WTC11 (cell line): ENCODE measurements at regions not wholly inside any gene's neighbourhood (a gene's known extent, or its start where the extent isn't known, plus 50 kb on each side); places are given as distances from the start of the nearest gene placed in this dataset.

Experiments
- TF ChIP-seq, protein P1 (sequence below): sonication (generic); formaldehyde crosslinking; IDR thresholded peaks from 2 replicates; pipeline ENCODE4 v1.8.0; 2022; ENCODE audit warnings: mild to moderate bottlenecking, missing genetic modification reagents
- TF ChIP-seq, protein P2 (sequence below): sonication (generic); formaldehyde crosslinking; IDR thresholded peaks from 2 replicates; pipeline ENCODE4 v1.8.1; 2023; ENCODE audit warnings: mild to moderate bottlenecking, missing genetic modification reagents, borderline replicate concordance
- TF ChIP-seq, protein P3 (sequence below): fragments of 200-600 bp; IDR thresholded peaks from 2 replicates; pipeline ENCODE4 v1.8.0; 2022; ENCODE audit warnings: antibody characterized with exemption

DNA sequence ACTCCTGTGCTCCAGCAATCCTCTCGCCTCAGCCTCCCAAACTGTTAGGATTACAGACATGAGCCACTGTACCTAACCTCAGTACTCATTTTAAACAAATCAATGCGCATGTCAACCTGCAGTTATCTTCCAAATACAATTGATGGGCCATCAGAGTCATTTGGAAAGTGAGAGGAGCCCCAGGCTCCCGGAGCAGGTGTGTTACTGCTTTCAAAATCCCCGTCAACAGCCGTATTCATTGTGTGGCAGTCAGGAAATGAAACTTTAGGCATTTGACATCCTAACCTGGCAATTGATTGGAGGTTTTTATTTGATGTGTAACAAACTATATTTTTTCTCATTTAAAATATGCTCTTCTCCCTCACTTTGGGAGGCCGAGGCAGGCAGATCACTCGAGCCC is 623.6 kb upstream of the TENM3 start:
- TF ChIP-seq, protein P1, sequence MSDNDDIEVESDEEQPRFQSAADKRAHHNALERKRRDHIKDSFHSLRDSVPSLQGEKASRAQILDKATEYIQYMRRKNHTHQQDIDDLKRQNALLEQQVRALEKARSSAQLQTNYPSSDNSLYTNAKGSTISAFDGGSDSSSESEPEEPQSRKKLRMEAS (CRISPR knock-in tag): no peak
- TF ChIP-seq, protein P2, sequence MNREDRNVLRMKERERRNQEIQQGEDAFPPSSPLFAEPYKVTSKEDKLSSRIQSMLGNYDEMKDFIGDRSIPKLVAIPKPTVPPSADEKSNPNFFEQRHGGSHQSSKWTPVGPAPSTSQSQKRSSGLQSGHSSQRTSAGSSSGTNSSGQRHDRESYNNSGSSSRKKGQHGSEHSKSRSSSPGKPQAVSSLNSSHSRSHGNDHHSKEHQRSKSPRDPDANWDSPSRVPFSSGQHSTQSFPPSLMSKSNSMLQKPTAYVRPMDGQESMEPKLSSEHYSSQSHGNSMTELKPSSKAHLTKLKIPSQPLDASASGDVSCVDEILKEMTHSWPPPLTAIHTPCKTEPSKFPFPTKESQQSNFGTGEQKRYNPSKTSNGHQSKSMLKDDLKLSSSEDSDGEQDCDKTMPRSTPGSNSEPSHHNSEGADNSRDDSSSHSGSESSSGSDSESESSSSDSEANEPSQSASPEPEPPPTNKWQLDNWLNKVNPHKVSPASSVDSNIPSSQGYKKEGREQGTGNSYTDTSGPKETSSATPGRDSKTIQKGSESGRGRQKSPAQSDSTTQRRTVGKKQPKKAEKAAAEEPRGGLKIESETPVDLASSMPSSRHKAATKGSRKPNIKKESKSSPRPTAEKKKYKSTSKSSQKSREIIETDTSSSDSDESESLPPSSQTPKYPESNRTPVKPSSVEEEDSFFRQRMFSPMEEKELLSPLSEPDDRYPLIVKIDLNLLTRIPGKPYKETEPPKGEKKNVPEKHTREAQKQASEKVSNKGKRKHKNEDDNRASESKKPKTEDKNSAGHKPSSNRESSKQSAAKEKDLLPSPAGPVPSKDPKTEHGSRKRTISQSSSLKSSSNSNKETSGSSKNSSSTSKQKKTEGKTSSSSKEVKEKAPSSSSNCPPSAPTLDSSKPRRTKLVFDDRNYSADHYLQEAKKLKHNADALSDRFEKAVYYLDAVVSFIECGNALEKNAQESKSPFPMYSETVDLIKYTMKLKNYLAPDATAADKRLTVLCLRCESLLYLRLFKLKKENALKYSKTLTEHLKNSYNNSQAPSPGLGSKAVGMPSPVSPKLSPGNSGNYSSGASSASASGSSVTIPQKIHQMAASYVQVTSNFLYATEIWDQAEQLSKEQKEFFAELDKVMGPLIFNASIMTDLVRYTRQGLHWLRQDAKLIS: no peak
- TF ChIP-seq, protein P3, sequence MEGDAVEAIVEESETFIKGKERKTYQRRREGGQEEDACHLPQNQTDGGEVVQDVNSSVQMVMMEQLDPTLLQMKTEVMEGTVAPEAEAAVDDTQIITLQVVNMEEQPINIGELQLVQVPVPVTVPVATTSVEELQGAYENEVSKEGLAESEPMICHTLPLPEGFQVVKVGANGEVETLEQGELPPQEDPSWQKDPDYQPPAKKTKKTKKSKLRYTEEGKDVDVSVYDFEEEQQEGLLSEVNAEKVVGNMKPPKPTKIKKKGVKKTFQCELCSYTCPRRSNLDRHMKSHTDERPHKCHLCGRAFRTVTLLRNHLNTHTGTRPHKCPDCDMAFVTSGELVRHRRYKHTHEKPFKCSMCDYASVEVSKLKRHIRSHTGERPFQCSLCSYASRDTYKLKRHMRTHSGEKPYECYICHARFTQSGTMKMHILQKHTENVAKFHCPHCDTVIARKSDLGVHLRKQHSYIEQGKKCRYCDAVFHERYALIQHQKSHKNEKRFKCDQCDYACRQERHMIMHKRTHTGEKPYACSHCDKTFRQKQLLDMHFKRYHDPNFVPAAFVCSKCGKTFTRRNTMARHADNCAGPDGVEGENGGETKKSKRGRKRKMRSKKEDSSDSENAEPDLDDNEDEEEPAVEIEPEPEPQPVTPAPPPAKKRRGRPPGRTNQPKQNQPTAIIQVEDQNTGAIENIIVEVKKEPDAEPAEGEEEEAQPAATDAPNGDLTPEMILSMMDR: no peak
